ENCODE measurements at regions not wholly inside any gene's neighbourhood (a gene's known extent, or its start where the extent isn't known, plus 50 kb on each side); places are given as distances from the start of the nearest gene placed in this dataset.

GRCh38 chr7:88402529-88402928 is 95.8 kb upstream of the STEAP4 start:
- TF ChIP-seq POLR2A (IDR thresholded peaks at IDR 0.05) = no peak
- TF ChIP-seq, protein P1, sequence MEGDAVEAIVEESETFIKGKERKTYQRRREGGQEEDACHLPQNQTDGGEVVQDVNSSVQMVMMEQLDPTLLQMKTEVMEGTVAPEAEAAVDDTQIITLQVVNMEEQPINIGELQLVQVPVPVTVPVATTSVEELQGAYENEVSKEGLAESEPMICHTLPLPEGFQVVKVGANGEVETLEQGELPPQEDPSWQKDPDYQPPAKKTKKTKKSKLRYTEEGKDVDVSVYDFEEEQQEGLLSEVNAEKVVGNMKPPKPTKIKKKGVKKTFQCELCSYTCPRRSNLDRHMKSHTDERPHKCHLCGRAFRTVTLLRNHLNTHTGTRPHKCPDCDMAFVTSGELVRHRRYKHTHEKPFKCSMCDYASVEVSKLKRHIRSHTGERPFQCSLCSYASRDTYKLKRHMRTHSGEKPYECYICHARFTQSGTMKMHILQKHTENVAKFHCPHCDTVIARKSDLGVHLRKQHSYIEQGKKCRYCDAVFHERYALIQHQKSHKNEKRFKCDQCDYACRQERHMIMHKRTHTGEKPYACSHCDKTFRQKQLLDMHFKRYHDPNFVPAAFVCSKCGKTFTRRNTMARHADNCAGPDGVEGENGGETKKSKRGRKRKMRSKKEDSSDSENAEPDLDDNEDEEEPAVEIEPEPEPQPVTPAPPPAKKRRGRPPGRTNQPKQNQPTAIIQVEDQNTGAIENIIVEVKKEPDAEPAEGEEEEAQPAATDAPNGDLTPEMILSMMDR (IDR thresholded peaks at IDR 0.05) = no peak
- no peak for TF ChIP-seq EP300 (IDR thresholded peaks at IDR 0.05)
- 91% methylated on average over 5 of the region's 5 CpGs for WGBS, 2 donors
- Histone ChIP-seq H3K4me3 (no peak overlapping the region), H3K36me3 (no peaks in the 10 kb centered on the region), H3K9me3 (no peaks in the 10 kb centered on the region), H3K27ac (no peak overlapping the region), H3K27me3 (no peaks in the 10 kb centered on the region), H3K4me1 (peaks cover 0 to 4% (median 0%) of the 10 kb centered on the region in 4 donors)
- no peak for DNase-seq (ENCODE audit: low spot score in 2 of 2)

- no peaks in the 10 kb centered on the region for H3K36me3 ChIP-seq
- H3K27me3 ChIP-seq = no peaks in the 10 kb centered on the region
- no peak overlapping the region for H3K27ac ChIP-seq
- TF ChIP-seq EP300 (IDR thresholded peaks at IDR 0.05) = no peak
- TF ChIP-seq, protein P1 (IDR thresholded peaks at IDR 0.05) = no peak
- TF ChIP-seq POLR2A (IDR thresholded peaks at IDR 0.05) = no peak
- H3K9me3 ChIP-seq = no peaks in the 10 kb centered on the region
- no peak for DNase-seq (ENCODE audit: low spot score in 2 of 2)
- WGBS, 2 donors = 77% methylated on average over 4 of the region's 4 CpGs
- H3K4me3 ChIP-seq = no peak overlapping the region
- peaks cover 0 to 4% (median 0%) of the 10 kb centered on the region in 4 donors for H3K4me1 ChIP-seq
Observed at GRCh38 chr7:88401009-88401623, 94.4 kb upstream of the STEAP4 start.

GRCh38 chr7:88399696-88400240 is 93.1 kb upstream of the STEAP4 start:
- TF ChIP-seq, protein P1 (IDR thresholded peaks at IDR 0.05) = no peak
- no peak for TF ChIP-seq POLR2A (IDR thresholded peaks at IDR 0.05)
- TF ChIP-seq EP300 (IDR thresholded peaks at IDR 0.05) = no peak

GRCh38 chr7:88399036-88399435 is 92.3 kb upstream of the STEAP4 start:
- Histone ChIP-seq H3K4me1 (peaks cover 0 to 4% (median 0%) of the 10 kb centered on the region in 4 donors), H3K27ac (no peak overlapping the region), H3K36me3 (no peaks in the 10 kb centered on the region), H3K9me3 (no peaks in the 10 kb centered on the region), H3K27me3 (no peaks in the 10 kb centered on the region), H3K4me3 (no peak overlapping the region)
- 50 to 60% methylated on average over 9 of the region's 9 CpGs for WGBS, 2 donors
- TF ChIP-seq, protein P1 (IDR thresholded peaks at IDR 0.05) = no peak
- TF ChIP-seq POLR2A (IDR thresholded peaks at IDR 0.05) (no peak), EP300 (IDR thresholded peaks at IDR 0.05) (no peak)
- no peak for DNase-seq (ENCODE audit: low spot score in 2 of 2)

More at GRCh38 chr7:88399696-88400240, 93.1 kb upstream of the STEAP4 start:
- H3K27ac ChIP-seq = no peak overlapping the region
- no peaks in the 10 kb centered on the region for H3K9me3 ChIP-seq
- WGBS, 2 donors = 78 to 79% methylated on average over 5 of the region's 5 CpGs
- no peaks in the 10 kb centered on the region for H3K36me3 ChIP-seq
- no peaks in the 10 kb centered on the region for H3K27me3 ChIP-seq
- DNase-seq (ENCODE audit: low spot score in 2 of 2) = no peak
- H3K4me3 ChIP-seq = no peak overlapping the region
- H3K4me1 ChIP-seq = peaks cover 0 to 4% (median 0%) of the 10 kb centered on the region in 4 donors

DNA sequence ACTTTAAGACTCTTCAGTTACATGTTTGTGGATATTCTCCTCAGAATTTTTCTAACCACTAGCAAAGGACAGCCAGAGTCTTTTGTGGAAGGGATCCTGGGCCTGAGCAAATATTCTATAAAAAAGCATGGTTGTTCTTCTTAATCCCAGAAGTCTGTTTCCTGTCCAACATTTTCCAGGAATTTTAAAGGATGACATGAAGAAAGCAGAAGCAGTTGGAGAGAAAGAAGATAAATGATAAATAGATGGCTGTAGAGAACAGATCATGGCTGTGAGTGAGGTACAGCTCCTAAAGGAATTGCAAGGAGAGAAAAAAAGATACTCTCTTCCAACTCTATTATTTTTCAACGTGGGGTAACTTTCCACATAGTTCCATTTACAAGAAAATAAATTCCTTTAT is 91.8 kb upstream of the STEAP4 start:
- no peak for DNase-seq (ENCODE audit: low spot score in 2 of 2)
- peaks cover 0 to 4% (median 0%) of the 10 kb centered on the region in 4 donors for H3K4me1 ChIP-seq
- 49 to 61% methylated on average over 1 of the region's 1 CpG for WGBS, 2 donors

More for the DNA sequence above, 91.8 kb upstream of the STEAP4 start:
- Histone ChIP-seq H3K36me3 (no peaks in the 10 kb centered on the region), H3K4me3 (no peak overlapping the region), H3K27me3 (no peaks in the 10 kb centered on the region), H3K9me3 (no peaks in the 10 kb centered on the region), H3K27ac (no peak overlapping the region)
- TF ChIP-seq, protein P1 (IDR thresholded peaks at IDR 0.05) = no peak
- TF ChIP-seq EP300 (IDR thresholded peaks at IDR 0.05) (no peak), POLR2A (IDR thresholded peaks at IDR 0.05) (no peak)

All from tibial nerve (tissue), 4 donors.